Epidermal melanocyte (primary cell): ENCODE measurements at regions not wholly inside any gene's neighbourhood (a gene's known extent, or its start where the extent isn't known, plus 50 kb on each side); places are given as distances from the start of the nearest gene placed in this dataset.
"Not testable (repeated sequence)": the region's sequence is repeated elsewhere in the genome, so short reads cannot be mapped to it uniquely, and the experiment has no call there.

Experiments
- DNase-seq: peaks from one replicate; pipeline ENCODE4 v3.0.0; 2011; ENCODE audit warnings: low spot score; ENCODE audit not compliant: insufficient read length

GRCh38 chr2:189231719-189232323 lies 52.3 kb upstream of the COL5A2 start:
- DNase-seq, result no peak

- DNase-seq, result no peak
Measured at GRCh38 chr2:189232759-189233406, 53.3 kb upstream of the COL5A2 start.

- DNase-seq, result no peak
Measured at GRCh38 chr2:189233527-189233926, 54.0 kb upstream of the COL5A2 start.

GRCh38 chr2:189234991-189235390 lies 55.4 kb upstream of the COL5A2 start:
- no peak for DNase-seq

- no peak for DNase-seq
Measured at GRCh38 chr2:189236066-189236465, 56.5 kb upstream of the COL5A2 start.

- no peak for DNase-seq
Measured at GRCh38 chr2:189238903-189239302, 59.3 kb upstream of the COL5A2 start.

GRCh38 chr2:189243843-189244242 lies 64.3 kb upstream of the COL5A2 start:
- not testable (repeated sequence) for DNase-seq

- no peak for DNase-seq
Measured at GRCh38 chr2:189247276-189247675, 67.7 kb upstream of the COL5A2 start.

GRCh38 chr2:189248141-189248540 lies 68.6 kb upstream of the COL5A2 start:
- no peak for DNase-seq

- DNase-seq, result no peak
Measured at GRCh38 chr2:189249171-189249570, 69.6 kb upstream of the COL5A2 start.

GRCh38 chr2:189249901-189250300 lies 70.3 kb upstream of the COL5A2 start:
- DNase-seq, result no peak

- no peak for DNase-seq
Measured at GRCh38 chr2:189252991-189253675, 73.6 kb upstream of the COL5A2 start.

GRCh38 chr2:189253836-189254235 lies 74.3 kb upstream of the COL5A2 start:
- DNase-seq, result no peak

GRCh38 chr2:189254268-189254883 lies 74.8 kb upstream of the COL5A2 start:
- peak; percentile 50 for DNase-seq

- no peak for DNase-seq
Measured at GRCh38 chr2:189255711-189256110, 76.2 kb upstream of the COL5A2 start.

- no peak for DNase-seq
Measured at GRCh38 chr2:189258616-189259365, 79.2 kb upstream of the COL5A2 start.

- DNase-seq, result no peak
Measured at GRCh38 chr2:189260361-189260814, 80.8 kb upstream of the COL5A2 start.

GRCh38 chr2:189261431-189261841 lies 81.9 kb upstream of the COL5A2 start:
- DNase-seq, result no peak

GRCh38 chr2:189261916-189262315 lies 82.4 kb upstream of the COL5A2 start:
- DNase-seq, result no peak

- no peak for DNase-seq
Measured at GRCh38 chr2:189265696-189266320, 86.2 kb upstream of the COL5A2 start.

- no peak for DNase-seq
Measured at GRCh38 chr2:189267491-189267890, 87.9 kb upstream of the COL5A2 start.
